Activated T-helper 2 cell treated with anti-CD3 and anti-CD28 coated beads, Interferon-gamma antibody, Interleukin-2, Interleukin-4, amounts not matched to agents 10 μg/mL and 5 μg/mL and 100 μg/mL, durations not matched to agents 14 hours and 24 hours and 36 hours (primary cell): ENCODE measurements at regions not wholly inside any gene's neighbourhood (a gene's known extent, or its start where the extent isn't known, plus 50 kb on each side); places are given as distances from the start of the nearest gene placed in this dataset.

Experiments used
- DNase-seq: peaks from one replicate; pipeline ENCODE4 v3.0.0; 2021; ENCODE audit warnings: low spot score
- H3K27ac Mint-ChIP-seq: one replicate; pipeline ENCODE4 v1.8.0; 2021; ENCODE audit warnings: mixed read lengths
- H3K27me3 Mint-ChIP-seq: one replicate; pipeline ENCODE4 v1.8.0; 2021; ENCODE audit warnings: low read depth, mixed read lengths
- H3K36me3 Mint-ChIP-seq: one replicate; pipeline ENCODE4 v1.8.0; 2021; ENCODE audit warnings: low read depth, mixed read lengths
- H3K4me1 Mint-ChIP-seq: one replicate; pipeline ENCODE4 v1.8.0; 2021; ENCODE audit warnings: low read depth, mixed read lengths
- H3K4me3 Mint-ChIP-seq: one replicate; pipeline ENCODE4 v1.8.0; 2021; ENCODE audit warnings: low read depth, mild to moderate bottlenecking, moderate library complexity, mixed read lengths
- H3K9me3 Mint-ChIP-seq: one replicate; pipeline ENCODE4 v1.8.0; 2021; ENCODE audit warnings: mixed read lengths
- intact Hi-C: fragments of 100-400 bp; cut with micrococcal nuclease; formaldehyde crosslinking; loops from one replicate; pipeline ENCODE4 v1.15.1; 2023

GRCh38 chr2:41943159-41943558 is 104.7 kb upstream of the PKDCC start:
- DNase-seq, result no peak
- Mint-ChIP-seq H3K4me1 (no peaks in the 10 kb centered on the region), H3K27ac (no peak overlapping the region), H3K4me3 (no peak overlapping the region), H3K36me3 (no peaks in the 10 kb centered on the region), H3K9me3 (no peaks in the 10 kb centered on the region), H3K27me3 (peaks cover 4% of the 10 kb centered on the region)
- intact Hi-C loops, result no loop called here

DNA sequence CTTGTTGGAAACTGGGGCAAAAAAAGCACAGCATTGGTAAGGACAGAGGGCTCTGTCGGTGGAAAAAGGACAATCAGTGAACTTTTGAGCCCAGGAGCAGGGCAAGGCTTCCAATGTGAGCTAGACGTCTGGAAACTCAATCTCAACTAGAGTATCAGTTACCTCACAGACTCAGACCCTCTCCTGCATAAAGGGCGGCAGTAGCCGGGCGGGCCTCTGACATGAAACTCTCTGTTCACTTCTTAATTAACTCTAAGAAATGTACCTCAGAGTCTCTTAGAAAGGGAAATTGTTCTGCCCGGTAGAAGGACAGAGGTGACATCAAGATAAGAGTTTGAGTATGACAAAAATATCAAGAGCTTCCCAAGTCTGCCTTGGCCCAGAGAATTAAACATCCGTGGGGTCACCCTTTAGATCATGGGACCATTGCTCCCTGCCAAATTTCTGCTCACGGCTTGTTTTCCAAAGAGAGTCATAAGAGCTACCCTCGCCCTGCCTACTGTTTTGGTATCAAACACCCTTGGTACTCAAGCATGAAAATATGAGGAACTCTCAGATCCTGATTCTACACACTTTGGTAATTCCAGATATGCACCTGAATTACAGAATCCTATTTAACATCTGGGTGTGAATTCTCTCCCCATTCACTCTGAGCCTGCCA is 103.5 kb upstream of the PKDCC start:
- H3K4me1 Mint-ChIP-seq, result no peaks in the 10 kb centered on the region
- H3K27me3 Mint-ChIP-seq, result peaks cover 4% of the 10 kb centered on the region
- intact Hi-C loops, result no loop called here
- no peaks in the 10 kb centered on the region for H3K36me3 Mint-ChIP-seq
- no peak overlapping the region for H3K4me3 Mint-ChIP-seq
- no peak overlapping the region for H3K27ac Mint-ChIP-seq
- H3K9me3 Mint-ChIP-seq, result no peaks in the 10 kb centered on the region
- DNase-seq, result no peak

GRCh38 chr2:41947701-41948396 is 100.0 kb upstream of the PKDCC start:
- Mint-ChIP-seq H3K4me1 (no peaks in the 10 kb centered on the region), H3K27ac (no peak overlapping the region), H3K27me3 (peaks cover 8% of the 10 kb centered on the region), H3K4me3 (no peak overlapping the region), H3K9me3 (no peaks in the 10 kb centered on the region), H3K36me3 (no peaks in the 10 kb centered on the region)
- intact Hi-C loops, result no loop called here
- no peak for DNase-seq

DNA sequence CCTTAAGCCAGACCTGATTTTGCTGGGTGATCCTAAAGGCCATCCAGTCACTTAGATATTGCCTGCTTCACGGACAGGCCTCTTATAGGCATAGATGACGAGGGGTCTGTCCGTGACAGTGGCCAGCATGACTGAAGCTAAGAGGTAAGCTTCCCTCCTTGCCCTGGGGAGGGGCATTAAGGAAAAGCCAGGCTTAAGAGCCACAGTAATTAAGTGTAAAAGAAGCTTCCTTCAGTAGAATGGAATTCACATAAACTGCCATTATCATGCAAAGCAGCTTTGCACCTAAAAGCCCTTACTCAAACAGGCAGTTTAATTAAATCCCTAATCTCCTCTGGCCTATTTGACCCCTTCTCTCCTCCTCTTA is 99.4 kb upstream of the PKDCC start:
- H3K36me3 Mint-ChIP-seq, result no peaks in the 10 kb centered on the region
- H3K27ac Mint-ChIP-seq, result no peak overlapping the region
- H3K27me3 Mint-ChIP-seq, result peaks cover 8% of the 10 kb centered on the region
- no peaks in the 10 kb centered on the region for H3K9me3 Mint-ChIP-seq
- DNase-seq, result no peak
- no peak overlapping the region for H3K4me3 Mint-ChIP-seq
- no peaks in the 10 kb centered on the region for H3K4me1 Mint-ChIP-seq
- intact Hi-C loops, result no loop called here

DNA sequence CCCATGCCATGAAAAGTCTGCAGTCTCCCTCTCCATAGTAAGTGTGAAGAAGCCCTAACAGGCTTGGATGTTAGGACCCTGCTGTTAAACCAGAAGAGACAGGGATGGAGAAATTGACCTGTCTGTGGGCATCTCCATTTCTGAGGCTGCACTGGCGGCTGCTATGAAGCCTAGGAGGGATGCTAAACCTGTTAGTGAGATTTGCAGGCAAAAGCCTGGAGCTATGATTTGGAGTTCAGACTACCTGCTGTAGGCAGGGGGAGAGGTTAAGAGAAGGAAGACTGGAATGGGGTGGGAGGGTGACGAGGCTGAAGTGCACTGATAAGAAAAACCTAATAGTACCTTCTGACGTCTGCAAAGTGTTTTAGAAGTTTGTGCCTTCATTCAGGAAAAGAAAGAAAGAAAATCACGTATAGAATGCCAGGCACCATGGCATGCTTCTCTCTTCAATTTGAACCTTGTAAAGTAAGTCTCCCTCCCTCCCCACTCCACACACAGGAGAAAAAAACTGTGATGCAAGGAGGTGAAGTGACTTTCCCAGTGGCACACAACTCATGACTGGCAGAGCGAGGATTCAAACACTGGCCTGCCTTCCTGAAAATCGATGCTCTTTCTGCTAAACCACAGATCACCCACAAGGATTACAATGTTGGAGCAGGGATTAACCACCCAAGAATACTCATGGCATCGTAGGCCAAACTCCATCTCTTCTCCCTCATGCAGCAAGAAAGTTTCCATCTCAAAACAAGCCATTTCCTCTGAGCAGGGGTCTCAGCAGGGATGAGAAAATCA is 98.5 kb upstream of the PKDCC start:
- Mint-ChIP-seq H3K36me3 (no peaks in the 10 kb centered on the region), H3K4me1 (peaks cover 3% of the 10 kb centered on the region), H3K27me3 (peaks cover 8% of the 10 kb centered on the region), H3K9me3 (no peaks in the 10 kb centered on the region), H3K27ac (no peak overlapping the region), H3K4me3 (no peak overlapping the region)
- intact Hi-C loops, result no loop called here
- DNase-seq, result no peak

DNA sequence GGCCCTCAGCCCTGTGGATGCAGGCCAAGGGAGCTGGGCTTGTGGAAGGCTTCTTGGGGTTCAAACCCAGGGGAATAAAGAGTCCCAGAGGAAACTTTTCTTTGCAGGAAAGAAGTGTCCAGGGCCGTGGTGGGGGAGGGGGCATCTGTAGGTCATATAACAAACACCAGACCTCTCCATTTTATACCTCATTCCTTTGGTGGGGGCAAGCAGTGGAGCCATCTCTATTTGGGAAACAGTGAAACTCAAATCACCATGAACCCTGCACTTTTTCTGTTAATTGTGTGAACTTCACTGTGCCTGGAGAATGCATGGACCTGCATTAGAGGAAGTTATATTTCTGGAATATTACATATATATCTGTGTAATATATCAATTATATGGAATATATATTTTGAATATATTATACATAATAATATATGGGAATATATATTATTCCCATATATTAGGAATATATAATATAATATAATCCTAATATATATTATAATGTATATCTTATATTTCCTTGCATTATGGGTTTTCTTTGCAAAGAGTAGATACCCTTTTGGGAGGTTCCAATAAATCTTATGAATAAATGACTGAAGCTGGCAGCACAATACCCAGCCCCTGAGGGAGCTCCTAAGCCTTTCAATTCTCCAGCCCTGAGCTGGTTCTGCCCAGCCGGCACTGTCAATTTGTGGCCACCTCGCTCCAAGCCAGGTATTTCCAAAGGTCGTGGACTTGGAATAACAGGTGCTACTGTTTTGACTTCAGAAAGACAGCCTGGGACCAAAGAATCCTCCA is 97.7 kb upstream of the PKDCC start:
- Mint-ChIP-seq H3K27ac (no peak overlapping the region), H3K27me3 (peaks cover 8% of the 10 kb centered on the region), H3K9me3 (no peaks in the 10 kb centered on the region), H3K4me1 (peaks cover 3% of the 10 kb centered on the region), H3K4me3 (no peak overlapping the region), H3K36me3 (no peaks in the 10 kb centered on the region)
- intact Hi-C loops, result no loop called here
- no peak for DNase-seq

- intact Hi-C loops, result no loop called here
- Mint-ChIP-seq H3K4me3 (no peak overlapping the region), H3K4me1 (peaks cover 3% of the 10 kb centered on the region), H3K27ac (no peak overlapping the region), H3K36me3 (no peaks in the 10 kb centered on the region), H3K27me3 (peaks cover 8% of the 10 kb centered on the region), H3K9me3 (no peaks in the 10 kb centered on the region)
- no peak for DNase-seq
Observed at GRCh38 chr2:41950666-41950960, 97.2 kb upstream of the PKDCC start.

- Mint-ChIP-seq H3K4me1 (peaks cover 3% of the 10 kb centered on the region), H3K9me3 (no peaks in the 10 kb centered on the region), H3K27ac (no peak overlapping the region), H3K27me3 (peaks cover 5% of the 10 kb centered on the region), H3K36me3 (no peaks in the 10 kb centered on the region), H3K4me3 (no peak overlapping the region)
- DNase-seq, result no peak
- intact Hi-C loops, result no loop called here
Observed at GRCh38 chr2:41954304-41955291, 93.2 kb upstream of the PKDCC start.

GRCh38 chr2:41955316-41956043 is 92.3 kb upstream of the PKDCC start:
- Mint-ChIP-seq H3K27ac (no peak overlapping the region), H3K36me3 (no peaks in the 10 kb centered on the region), H3K9me3 (no peaks in the 10 kb centered on the region), H3K4me3 (no peak overlapping the region), H3K4me1 (peaks cover 3% of the 10 kb centered on the region), H3K27me3 (peaks cover 9% of the 10 kb centered on the region)
- no peak for DNase-seq
- intact Hi-C loops, result no loop called here

DNA sequence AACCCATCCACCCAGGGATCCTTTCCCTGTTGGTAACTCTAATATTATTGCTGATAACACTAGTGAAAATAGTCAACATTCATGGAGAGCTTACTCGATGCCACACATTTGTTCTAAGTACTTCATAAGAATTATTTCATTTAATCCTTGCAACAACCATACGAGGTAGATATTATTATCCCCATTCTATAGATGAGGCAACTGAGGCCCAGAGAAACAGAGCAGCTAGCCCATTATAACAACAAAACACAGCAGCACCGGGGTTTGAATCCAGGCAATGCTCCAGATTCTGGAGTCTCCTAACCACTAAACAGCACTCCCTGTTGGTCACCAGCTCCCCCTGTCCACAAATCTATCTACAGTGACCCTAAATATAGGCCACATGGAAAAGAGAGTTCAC is 90.4 kb upstream of the PKDCC start:
- Mint-ChIP-seq H3K9me3 (no peaks in the 10 kb centered on the region), H3K36me3 (no peaks in the 10 kb centered on the region)

GRCh38 chr2:41958251-41958650 is 89.6 kb upstream of the PKDCC start:
- no peaks in the 10 kb centered on the region for H3K9me3 Mint-ChIP-seq
- no peak overlapping the region for H3K4me3 Mint-ChIP-seq
- peaks cover 14% of the 10 kb centered on the region for H3K27me3 Mint-ChIP-seq
- peaks cover 3% of the 10 kb centered on the region for H3K4me1 Mint-ChIP-seq
- no peaks in the 10 kb centered on the region for H3K36me3 Mint-ChIP-seq
- H3K27ac Mint-ChIP-seq, result no peak overlapping the region
- DNase-seq, result no peak
- intact Hi-C loops, result no loop called here

More for the DNA sequence above, 90.4 kb upstream of the PKDCC start:
- intact Hi-C loops, result no loop called here
- Mint-ChIP-seq H3K4me3 (no peak overlapping the region), H3K27ac (no peak overlapping the region), H3K27me3 (peaks cover 14% of the 10 kb centered on the region), H3K4me1 (peaks cover 3% of the 10 kb centered on the region)
- no peak for DNase-seq
